ENCODE measurements at regions not wholly inside any gene's neighbourhood (a gene's known extent, or its start where the extent isn't known, plus 50 kb on each side); places are given as distances from the start of the nearest gene placed in this dataset.

DNA sequence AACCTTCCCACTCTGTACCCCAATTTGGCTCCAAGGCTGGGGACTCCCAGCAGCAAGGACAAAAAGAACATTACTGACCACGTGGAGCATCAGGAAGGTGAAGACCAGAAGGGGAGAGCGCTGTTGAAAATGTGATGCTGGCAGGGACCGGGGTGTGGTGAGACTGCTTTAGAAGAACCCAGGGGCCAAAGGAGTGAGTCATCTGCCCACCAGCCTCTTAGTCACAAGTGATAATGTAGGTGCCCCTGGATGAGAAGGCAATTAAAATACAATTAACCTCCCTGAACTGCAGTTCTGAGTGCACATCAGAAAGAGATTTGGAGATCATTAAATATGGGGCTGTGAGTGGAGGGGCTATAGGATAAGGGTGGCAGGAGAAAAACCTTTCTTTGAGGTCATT lies 366.6 kb upstream of the CCL2 start:
- ATAC-seq (ENCODE audit: low read depth) (no peak), DNase-seq (no peak)
- no CpG with 5 or more reads among the region's 3 CpGs for WGBS, 2 experiments (ENCODE audit: extremely low coverage in 2 of 2, insufficient read length in 1 of 2)
- H4K8ac ChIP-seq (ENCODE audit: low read depth in 2 of 2, low read length in 2 of 2) = no peak overlapping the region
- no peak overlapping the region for H3K9ac ChIP-seq (ENCODE audit: low read depth, low read length)
- no peak overlapping the region for H3K18ac ChIP-seq (ENCODE audit: low read depth, low read length)
- H2AK9ac ChIP-seq (replicated peaks; ENCODE audit: low read depth, low read length, poor library complexity) = no peak overlapping the region
- H3K79me1 ChIP-seq (ENCODE audit: low read depth in 1 of 2, low read length in 2 of 2) = no peaks in the 10 kb centered on the region
- no peaks in the 10 kb centered on the region for H3K4me1 ChIP-seq (ENCODE audit: control insufficient read depth, insufficient read depth, low read length)
- POLR2A ChIA-PET (ENCODE audit: unreplicated experiment) = no interaction called here
- TF ChIP-seq NFE2L2 (IDR thresholded peaks at IDR 0.05; ENCODE audit: low read depth, low read length) (no peak), FOS (IDR thresholded peaks at IDR 0.05; ENCODE audit: low read depth, low read length) (no peak), MAFK (IDR thresholded peaks at IDR 0.05; ENCODE audit: low read depth, low read length) (no peak), MAZ (IDR thresholded peaks at IDR 0.05; ENCODE audit: borderline replicate concordance, low read depth, low read length) (no peak)
- no peak overlapping the region for H3K14ac ChIP-seq (replicated peaks; ENCODE audit: low read depth, low read length)
- no peak overlapping the region for H2AFZ ChIP-seq (replicated peaks; ENCODE audit: low read length, poor library complexity)
- no peak overlapping the region for H3K4me3 ChIP-seq (ENCODE audit: insufficient read depth, low read depth, low read length)
- H2AK5ac ChIP-seq (ENCODE audit: low read depth, low read length) = no peak overlapping the region
- H3K36me3 ChIP-seq (ENCODE audit: control insufficient read depth, insufficient read depth, low read length) = no peaks in the 10 kb centered on the region
- dilution Hi-C loops (cut with HindIII; ENCODE audit: low sequenced_read_pairs, unreplicated experiment) (no loop called here), intact Hi-C loops (cut with micrococcal nuclease) (no loop called here), in situ Hi-C loops (cut with MboI; ENCODE audit: low sequenced_read_pairs) (no loop called here)
- no peak overlapping the region for H2BK20ac ChIP-seq (ENCODE audit: low read depth, low read length)
- H2BK15ac ChIP-seq (ENCODE audit: low read depth, low read length) = no peak overlapping the region
- no peak overlapping the region for H3K4me2 ChIP-seq (ENCODE audit: low read depth, low read length)
- CTCF ChIA-PET = no interaction called here
- H3K23ac ChIP-seq (ENCODE audit: low read depth, low read length) = no peak overlapping the region
- no peak overlapping the region for H2BK120ac ChIP-seq (ENCODE audit: low read depth, low read length)
- no peak overlapping the region for H3K27ac ChIP-seq (ENCODE audit: insufficient read depth, low read length)
- BruUV-seq (replicated peaks) = no TSS peak
- H4K20me1 ChIP-seq (ENCODE audit: insufficient read depth, low read length) = no peaks in the 10 kb centered on the region
- H3K9me1 ChIP-seq (ENCODE audit: insufficient read depth, low read length) = no peaks in the 10 kb centered on the region
- H4K5ac ChIP-seq (ENCODE audit: low read depth, low read length) = no peak overlapping the region
- no peak overlapping the region for H2BK5ac ChIP-seq (ENCODE audit: low read depth, low read length, poor library complexity, severe bottlenecking)
- H3K56ac ChIP-seq (ENCODE audit: extremely low read depth, insufficient read depth, low read length) = no peak overlapping the region
- H3K9me3 ChIP-seq (ENCODE audit: control insufficient read depth, insufficient read depth, low read length) = peaks cover 2% of the 10 kb centered on the region; the same call in 1 of the 2 replicates
- no peak overlapping the region for H3K4ac ChIP-seq (ENCODE audit: low read depth, low read length)
- no peaks in the 10 kb centered on the region for H3K27me3 ChIP-seq (ENCODE audit: control insufficient read depth, insufficient read depth, low read length)
- H4K91ac ChIP-seq (ENCODE audit: insufficient read depth, low read depth, low read length) = no peak overlapping the region

Measured in IMR-90 (cell line).